H9 (cell line): ENCODE measurements at regions not wholly inside any gene's neighbourhood (a gene's known extent, or its start where the extent isn't known, plus 50 kb on each side); places are given as distances from the start of the nearest gene placed in this dataset.

Experiments used
- DNase-seq: peaks from one replicate; pipeline ENCODE4 v3.0.0-alpha.2; 2017
- H2AFZ ChIP-seq: one replicate; pipeline ENCODE4 v1.6.1; 2013; ENCODE audit warnings: mild to moderate bottlenecking, low read length, control low read depth, moderate library complexity
- H2AK5ac ChIP-seq: 2 replicates; pipeline ENCODE4 v1.6.1; 2013; ENCODE audit warnings: low read length, control low read depth, mixed read lengths; ENCODE audit not compliant: insufficient read length
- H2BK120ac ChIP-seq: one replicate; pipeline ENCODE4 v1.6.1; 2013; ENCODE audit warnings: low read depth, mild to moderate bottlenecking, low read length, control low read depth, inconsistent platforms; ENCODE audit not compliant: poor library complexity, severe bottlenecking
- H2BK12ac ChIP-seq: 2 replicates; pipeline ENCODE4 v1.6.1; 2013; ENCODE audit warnings: low read length, control low read depth, mixed read lengths, low read depth; ENCODE audit not compliant: insufficient read length
- H2BK15ac ChIP-seq: 2 replicates; pipeline ENCODE4 v1.6.1; 2013; ENCODE audit warnings: low read depth, low read length, control low read depth
- H2BK20ac ChIP-seq: one replicate; pipeline ENCODE4 v1.6.1; 2013; ENCODE audit warnings: low read depth, mild to moderate bottlenecking, low read length, control low read depth, inconsistent platforms; ENCODE audit not compliant: poor library complexity, severe bottlenecking
- H2BK5ac ChIP-seq: 2 replicates; pipeline ENCODE4 v1.6.1; 2013; ENCODE audit warnings: low read length, control low read depth, mixed read lengths; ENCODE audit not compliant: insufficient read length
- H3K14ac ChIP-seq: 2 replicates; pipeline ENCODE4 v1.6.1; 2013; ENCODE audit warnings: low read length, control low read depth; ENCODE audit not compliant: insufficient read depth
- H3K18ac ChIP-seq: 2 replicates; pipeline ENCODE4 v1.6.1; 2013; ENCODE audit warnings: low read depth, mild to moderate bottlenecking, mixed read lengths, low read length, control low read depth; ENCODE audit not compliant: insufficient read length
- H3K23ac ChIP-seq: 2 replicates; pipeline ENCODE4 v1.6.1; 2013; ENCODE audit warnings: low read length, control low read depth, mixed read lengths, low read depth; ENCODE audit not compliant: insufficient read length
- H3K23me2 ChIP-seq: 2 replicates; pipeline ENCODE4 v1.6.1; 2013; ENCODE audit warnings: low read depth, mild to moderate bottlenecking, mixed read lengths, low read length, control low read depth; ENCODE audit not compliant: insufficient read length, poor library complexity, severe bottlenecking
- H3K27ac ChIP-seq: 2 replicates; pipeline ENCODE4 v1.5.1; 2013; ENCODE audit warnings: low read length, control low read depth, mixed read lengths, low read depth; ENCODE audit not compliant: insufficient read length
- H3K27me3 ChIP-seq: 2 replicates; pipeline ENCODE4 v1.6.1; 2013; ENCODE audit warnings: low read length, control low read depth, inconsistent platforms; ENCODE audit not compliant: insufficient read depth
- H3K4ac ChIP-seq: 2 replicates; pipeline ENCODE4 v1.6.1; 2013; ENCODE audit warnings: low read depth, mild to moderate bottlenecking, control low read depth, inconsistent platforms, low read length, moderate library complexity
- H3K4me1 ChIP-seq: 2 replicates; pipeline ENCODE4 v1.6.1; 2013; ENCODE audit warnings: low read length, control low read depth, inconsistent platforms; ENCODE audit not compliant: insufficient read depth
- H3K4me2 ChIP-seq: 2 replicates; pipeline ENCODE4 v1.6.1; 2013; ENCODE audit warnings: low read length, control low read depth, mixed read lengths; ENCODE audit not compliant: insufficient read length, insufficient read depth
- H3K56ac ChIP-seq: 2 replicates; pipeline ENCODE4 v1.6.1; 2013; ENCODE audit warnings: low read depth, mild to moderate bottlenecking, mixed read lengths, low read length, control low read depth; ENCODE audit not compliant: insufficient read length
- H3K79me1 ChIP-seq: 2 replicates; pipeline ENCODE4 v1.6.1; 2013; ENCODE audit warnings: low read depth, mild to moderate bottlenecking, moderate library complexity, low read length, control low read depth, inconsistent platforms; ENCODE audit not compliant: insufficient read depth, poor library complexity, severe bottlenecking
- H3K79me2 ChIP-seq: 2 replicates; pipeline ENCODE4 v1.6.1; 2013; ENCODE audit warnings: low read length, control low read depth, inconsistent platforms; ENCODE audit not compliant: insufficient read depth
- H3K9ac ChIP-seq: 2 replicates; pipeline ENCODE4 v1.6.1; 2013; ENCODE audit warnings: low read length, control low read depth, mixed read lengths; ENCODE audit not compliant: insufficient read length; ENCODE audit errors: extremely low read depth
- H3K9me3 ChIP-seq: one replicate; pipeline ENCODE4 v1.6.1; 2013; ENCODE audit warnings: low read depth, low read length, inconsistent platforms; ENCODE audit not compliant: control insufficient read depth
- H3T11ph ChIP-seq: one replicate; pipeline ENCODE4 v1.6.1; 2013; ENCODE audit warnings: mild to moderate bottlenecking, low read length, control low read depth, inconsistent platforms
- H4K20me1 ChIP-seq: one replicate; pipeline ENCODE4 v1.6.1; 2013; ENCODE audit not compliant: control insufficient read depth, insufficient read length, insufficient read depth
- H4K5ac ChIP-seq: 2 replicates; pipeline ENCODE4 v1.6.1; 2013; ENCODE audit warnings: low read depth, mild to moderate bottlenecking, mixed read lengths, low read length, control low read depth; ENCODE audit not compliant: insufficient read length
- H4K8ac ChIP-seq: replicated peaks from 2 replicates; pipeline ENCODE4 v1.6.1; 2013; ENCODE audit warnings: low read length, control low read depth, mixed read lengths, low read depth; ENCODE audit not compliant: insufficient read length
- H4K91ac ChIP-seq: 2 replicates; pipeline ENCODE4 v1.6.1; 2013; ENCODE audit warnings: low read depth, mild to moderate bottlenecking, moderate library complexity, mixed read lengths, low read length, control low read depth; ENCODE audit not compliant: insufficient read length
- H3K27ac Mint-ChIP-seq, 3 experiments: 2 replicates in 2 of 3; 3 replicates in 1 of 3; pipeline ENCODE4 v1.8.0; 2020 to 2021; ENCODE audit warnings: mixed read lengths in 3 of 3, mild to moderate bottlenecking in 1 of 3, moderate library complexity in 1 of 3
- H3K27me3 Mint-ChIP-seq: 2 replicates; pipeline ENCODE4 v1.8.0; 2021; ENCODE audit warnings: low read depth, mild to moderate bottlenecking, moderate library complexity, mixed read lengths
- H3K36me3 Mint-ChIP-seq, 3 experiments: 2 replicates in 2 of 3; 3 replicates in 1 of 3; pipeline ENCODE4 v1.8.0; 2020 to 2021; ENCODE audit warnings: low read depth in 3 of 3, mixed read lengths in 3 of 3; ENCODE audit not compliant: insufficient read depth in 1 of 3
- H3K4me1 Mint-ChIP-seq, 2 experiments: 2 replicates each; pipeline ENCODE4 v1.8.0; 2020; ENCODE audit warnings: mixed read lengths in 2 of 2
- H3K4me3 Mint-ChIP-seq, 2 experiments: 2 replicates in 1 of 2; 3 replicates in 1 of 2; pipeline ENCODE4 v1.8.0; 2020 to 2021; ENCODE audit warnings: mild to moderate bottlenecking in 2 of 2, mixed read lengths in 2 of 2, moderate library complexity in 1 of 2
- H3K9me3 Mint-ChIP-seq, 2 experiments: 2 replicates in 1 of 2; 3 replicates in 1 of 2; pipeline ENCODE4 v1.8.0; 2020; ENCODE audit warnings: mild to moderate bottlenecking in 2 of 2, mixed read lengths in 2 of 2, moderate library complexity in 1 of 2
- WGBS: extraction: QIAGEN DNeasy Blood & Tissue Kit; methylation state at CpG from one replicate; pipeline ENCODE4 v1.1.7; 2013; ENCODE audit warnings: missing lambda C conversion rate, low lambda C conversion rate, mixed read lengths; ENCODE audit not compliant: insufficient read length; ENCODE audit errors: extremely low coverage; 5-methylcytosine and 5-hydroxymethylcytosine counted together
- TF ChIP-seq, protein P1 (sequence below): fragments of 200-600 bp; sonication (generic); conservative IDR thresholded peaks from 3 replicates; pipeline ENCODE4 v1.8.0; 2021; ENCODE audit warnings: antibody characterized with exemption, mild to moderate bottlenecking

DNA sequence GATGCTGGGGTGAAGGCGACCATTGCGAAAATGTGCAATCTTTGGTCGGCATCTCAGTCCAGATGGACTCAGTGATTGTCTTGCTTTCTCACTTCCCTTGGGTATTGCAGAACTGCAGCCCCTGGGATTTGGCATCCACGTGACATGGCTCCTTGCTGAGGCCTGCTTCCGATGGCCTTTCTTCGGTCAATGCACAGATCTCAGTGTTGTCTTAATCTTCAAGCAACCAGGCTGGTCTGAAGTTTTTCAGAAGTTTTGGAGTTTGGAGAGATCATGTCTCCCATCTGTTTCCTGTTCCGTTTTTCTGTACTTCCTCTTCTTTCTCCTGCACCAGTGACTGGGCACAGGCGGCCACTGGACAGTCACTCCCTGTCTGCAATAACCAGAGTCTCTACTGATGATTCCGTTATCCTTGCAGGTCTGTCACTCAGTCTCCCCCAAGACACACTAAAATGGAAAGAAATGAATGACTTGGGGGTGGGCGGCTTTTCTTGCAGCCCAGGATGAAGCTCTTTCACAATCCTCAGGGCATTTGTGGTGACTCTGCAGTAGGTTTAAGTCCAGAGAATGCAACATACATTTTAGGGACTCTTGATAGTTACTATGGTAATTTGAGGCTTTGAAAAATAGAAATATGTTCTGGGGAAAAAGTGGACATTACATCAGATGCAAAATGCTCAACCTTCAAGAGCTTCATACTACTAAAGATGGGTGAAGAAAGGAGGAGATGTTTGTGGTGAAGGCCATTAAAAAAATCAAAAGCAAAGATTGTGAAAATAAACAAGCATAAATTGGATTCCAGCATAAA, 106.3 kb upstream of the ZFHX3 start:
- H3K79me2 ChIP-seq: no peaks in the 10 kb centered on the region
- H3K27me3 Mint-ChIP-seq: peaks cover 6% of the 10 kb centered on the region
- no peak overlapping the region for H3K4me3 Mint-ChIP-seq
- TF ChIP-seq, protein P1, sequence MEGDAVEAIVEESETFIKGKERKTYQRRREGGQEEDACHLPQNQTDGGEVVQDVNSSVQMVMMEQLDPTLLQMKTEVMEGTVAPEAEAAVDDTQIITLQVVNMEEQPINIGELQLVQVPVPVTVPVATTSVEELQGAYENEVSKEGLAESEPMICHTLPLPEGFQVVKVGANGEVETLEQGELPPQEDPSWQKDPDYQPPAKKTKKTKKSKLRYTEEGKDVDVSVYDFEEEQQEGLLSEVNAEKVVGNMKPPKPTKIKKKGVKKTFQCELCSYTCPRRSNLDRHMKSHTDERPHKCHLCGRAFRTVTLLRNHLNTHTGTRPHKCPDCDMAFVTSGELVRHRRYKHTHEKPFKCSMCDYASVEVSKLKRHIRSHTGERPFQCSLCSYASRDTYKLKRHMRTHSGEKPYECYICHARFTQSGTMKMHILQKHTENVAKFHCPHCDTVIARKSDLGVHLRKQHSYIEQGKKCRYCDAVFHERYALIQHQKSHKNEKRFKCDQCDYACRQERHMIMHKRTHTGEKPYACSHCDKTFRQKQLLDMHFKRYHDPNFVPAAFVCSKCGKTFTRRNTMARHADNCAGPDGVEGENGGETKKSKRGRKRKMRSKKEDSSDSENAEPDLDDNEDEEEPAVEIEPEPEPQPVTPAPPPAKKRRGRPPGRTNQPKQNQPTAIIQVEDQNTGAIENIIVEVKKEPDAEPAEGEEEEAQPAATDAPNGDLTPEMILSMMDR: no peak
- no peak for DNase-seq
- no peak overlapping the region for H3K56ac ChIP-seq
- no peak overlapping the region for H4K91ac ChIP-seq
- H3K23ac ChIP-seq: no peak overlapping the region
- H3K4me1 Mint-ChIP-seq: peaks cover 21 to 30% of the 10 kb centered on the region in 2 experiments
- H3K9me3 Mint-ChIP-seq: peaks cover 0 to 2% of the 10 kb centered on the region in 2 experiments; a peak in 2 of 5 replicates
- no peak overlapping the region for H3K4me2 ChIP-seq
- H3K9ac ChIP-seq: no peak overlapping the region
- H3K79me1 ChIP-seq: no peaks in the 10 kb centered on the region
- H2BK20ac ChIP-seq: no peak overlapping the region
- no peak overlapping the region for H2BK120ac ChIP-seq
- no peaks in the 10 kb centered on the region for H3K9me3 ChIP-seq
- H3T11ph ChIP-seq: no peak overlapping the region
- H3K27me3 ChIP-seq: no peaks in the 10 kb centered on the region
- H3K18ac ChIP-seq: no peak overlapping the region
- WGBS: no CpG with 5 or more reads among the region's 10 CpGs
- H3K23me2 ChIP-seq: no peaks in the 10 kb centered on the region
- no peak overlapping the region for H2AFZ ChIP-seq
- no peak overlapping the region for H4K5ac ChIP-seq
- H4K20me1 ChIP-seq: no peaks in the 10 kb centered on the region
- no peaks in the 10 kb centered on the region for H3K36me3 Mint-ChIP-seq
- no peak overlapping the region for H4K8ac ChIP-seq
- H2BK5ac ChIP-seq: no peak overlapping the region
- no peak overlapping the region for H3K27ac Mint-ChIP-seq
- peaks cover 3% of the 10 kb centered on the region; the same call in 1 of the 2 replicates for H3K4me1 ChIP-seq
- H3K14ac ChIP-seq: no peak overlapping the region; the same call in 1 of the 2 replicates
- no peak overlapping the region for H2BK15ac ChIP-seq
- no peak overlapping the region for H2BK12ac ChIP-seq
- H2AK5ac ChIP-seq: no peak overlapping the region
- no peak overlapping the region for H3K27ac ChIP-seq
- H3K4ac ChIP-seq: no peak overlapping the region
